Left ventricle myocardium inferior (tissue), 1 donor: ENCODE measurements at regions not wholly inside any gene's neighbourhood (a gene's known extent, or its start where the extent isn't known, plus 50 kb on each side); places are given as distances from the start of the nearest gene placed in this dataset.
"Not testable (repeated sequence)": the region's sequence is repeated elsewhere in the genome, so short reads cannot be mapped to it uniquely, and the experiment has no call there.

ENCODE experiments used
- DNase-seq: peaks from one replicate; pipeline ENCODE4 v3.0.0-alpha.2; 2020
- H3K27ac ChIP-seq: fragments of 200-600 bp; replicated peaks from 2 replicates; pipeline ENCODE4 v1.8.0; 2021
- H3K27me3 ChIP-seq: fragments of 200-600 bp; 2 replicates; pipeline ENCODE4 v1.8.0; 2021; ENCODE audit warnings: low read depth
- H3K36me3 ChIP-seq: fragments of 200-600 bp; 2 replicates; pipeline ENCODE4 v1.8.0; 2021
- H3K4me1 ChIP-seq: fragments of 200-600 bp; 2 replicates; pipeline ENCODE4 v1.8.0; 2021
- H3K4me3 ChIP-seq: fragments of 200-600 bp; 2 replicates; pipeline ENCODE4 v1.8.0; 2021; ENCODE audit warnings: mild to moderate bottlenecking, moderate library complexity
- H3K9me3 ChIP-seq: fragments of 200-600 bp; replicated peaks from 2 replicates; pipeline ENCODE4 v1.8.0; 2021
- intact Hi-C: fragments of 100-400 bp; cut with micrococcal nuclease; formaldehyde crosslinking; loops from one replicate; pipeline ENCODE4 v1.11.0; 2022
- TF ChIP-seq, protein P1 (sequence below): fragments of 200-600 bp; IDR thresholded peaks from 2 replicates; pipeline ENCODE4 v1.8.0; 2021; ENCODE audit warnings: antibody characterized with exemption, mild to moderate bottlenecking, borderline replicate concordance
- donor health status: DM: no; HTN: yes; CAD: no; lungs with severe emphysema.

DNA sequence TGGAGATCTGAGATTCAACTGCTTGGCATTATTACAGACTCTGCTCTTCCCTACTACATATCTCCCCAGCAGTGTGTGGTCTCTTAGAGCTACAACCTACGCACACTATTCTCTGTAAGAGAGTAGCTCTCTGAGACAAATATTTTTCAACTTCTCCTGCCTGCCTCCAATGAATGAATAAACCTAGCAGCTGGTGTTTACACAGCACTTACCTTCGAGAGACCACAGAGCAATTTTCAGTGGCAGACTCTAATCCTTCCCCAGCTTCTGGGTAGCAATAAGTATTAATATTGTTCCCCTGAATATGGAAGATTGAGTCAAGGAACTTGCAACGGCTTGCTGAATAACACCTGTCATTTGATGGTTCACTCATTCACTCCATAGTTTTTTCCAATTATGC, 350.9 kb upstream of the SPAG17 start:
- DNase-seq = no peak
- H3K4me1 ChIP-seq = no peaks in the 10 kb centered on the region
- H3K36me3 ChIP-seq = no peaks in the 10 kb centered on the region
- no peak overlapping the region for H3K4me3 ChIP-seq
- TF ChIP-seq, protein P1, sequence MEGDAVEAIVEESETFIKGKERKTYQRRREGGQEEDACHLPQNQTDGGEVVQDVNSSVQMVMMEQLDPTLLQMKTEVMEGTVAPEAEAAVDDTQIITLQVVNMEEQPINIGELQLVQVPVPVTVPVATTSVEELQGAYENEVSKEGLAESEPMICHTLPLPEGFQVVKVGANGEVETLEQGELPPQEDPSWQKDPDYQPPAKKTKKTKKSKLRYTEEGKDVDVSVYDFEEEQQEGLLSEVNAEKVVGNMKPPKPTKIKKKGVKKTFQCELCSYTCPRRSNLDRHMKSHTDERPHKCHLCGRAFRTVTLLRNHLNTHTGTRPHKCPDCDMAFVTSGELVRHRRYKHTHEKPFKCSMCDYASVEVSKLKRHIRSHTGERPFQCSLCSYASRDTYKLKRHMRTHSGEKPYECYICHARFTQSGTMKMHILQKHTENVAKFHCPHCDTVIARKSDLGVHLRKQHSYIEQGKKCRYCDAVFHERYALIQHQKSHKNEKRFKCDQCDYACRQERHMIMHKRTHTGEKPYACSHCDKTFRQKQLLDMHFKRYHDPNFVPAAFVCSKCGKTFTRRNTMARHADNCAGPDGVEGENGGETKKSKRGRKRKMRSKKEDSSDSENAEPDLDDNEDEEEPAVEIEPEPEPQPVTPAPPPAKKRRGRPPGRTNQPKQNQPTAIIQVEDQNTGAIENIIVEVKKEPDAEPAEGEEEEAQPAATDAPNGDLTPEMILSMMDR = no peak
- intact Hi-C loops = no loop called here
- H3K9me3 ChIP-seq = no peaks in the 10 kb centered on the region
- no peak overlapping the region for H3K27ac ChIP-seq
- H3K27me3 ChIP-seq = no peaks in the 10 kb centered on the region

DNA sequence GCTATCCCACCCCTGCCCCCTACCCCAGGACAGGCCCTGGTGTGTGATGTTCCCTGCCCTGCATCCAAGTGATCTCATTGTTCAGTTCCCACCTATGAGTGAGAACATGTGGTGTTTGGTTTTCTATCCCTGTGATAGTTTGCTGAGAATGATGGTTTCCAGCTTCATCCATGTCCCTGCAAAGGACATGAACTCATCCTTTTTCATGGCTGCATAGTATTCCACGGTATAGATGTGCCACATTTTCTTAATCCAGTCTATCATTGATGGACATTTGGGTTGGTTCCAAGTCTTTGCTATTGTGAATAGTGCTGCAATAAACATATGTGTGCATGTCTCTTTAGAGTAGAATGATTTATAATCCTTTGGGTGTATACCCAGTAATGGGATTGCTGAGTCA, 326.9 kb upstream of the SPAG17 start:
- H3K4me1 ChIP-seq, DNase-seq, intact Hi-C loops, H3K36me3 ChIP-seq, H3K27ac ChIP-seq, H3K4me3 ChIP-seq, H3K27me3 ChIP-seq: not testable (repeated sequence)
- H3K9me3 ChIP-seq = peaks cover 32% of the 10 kb centered on the region

DNA sequence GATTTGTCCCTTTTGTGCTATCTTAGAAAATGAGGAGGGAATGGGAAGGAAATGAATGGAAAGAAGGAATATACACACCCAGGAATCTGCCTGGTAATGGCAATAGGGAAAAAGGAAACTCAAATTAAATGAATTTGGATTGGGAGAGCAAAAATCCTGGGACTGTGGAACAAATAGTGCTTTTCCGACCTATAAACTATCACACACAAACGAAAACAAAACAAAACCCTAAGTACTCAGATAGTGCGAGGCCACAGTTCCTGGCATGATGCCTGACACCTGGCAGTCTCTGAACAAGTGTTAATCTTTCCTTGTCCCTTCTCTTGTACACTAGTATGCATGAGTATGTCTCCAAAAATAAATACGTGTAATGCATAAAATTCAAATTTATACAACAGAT, 319.8 kb upstream of the SPAG17 start:
- H3K36me3 ChIP-seq = no peaks in the 10 kb centered on the region
- H3K27ac ChIP-seq = peak overlapping the region; percentile 34
- intact Hi-C loops = no loop called here
- TF ChIP-seq, protein P1 = no peak
- H3K4me3 ChIP-seq = no peak overlapping the region
- DNase-seq = peak; percentile 46
- H3K9me3 ChIP-seq = no peaks in the 10 kb centered on the region
- peaks cover 9% of the 10 kb centered on the region for H3K4me1 ChIP-seq
- no peaks in the 10 kb centered on the region for H3K27me3 ChIP-seq

DNA sequence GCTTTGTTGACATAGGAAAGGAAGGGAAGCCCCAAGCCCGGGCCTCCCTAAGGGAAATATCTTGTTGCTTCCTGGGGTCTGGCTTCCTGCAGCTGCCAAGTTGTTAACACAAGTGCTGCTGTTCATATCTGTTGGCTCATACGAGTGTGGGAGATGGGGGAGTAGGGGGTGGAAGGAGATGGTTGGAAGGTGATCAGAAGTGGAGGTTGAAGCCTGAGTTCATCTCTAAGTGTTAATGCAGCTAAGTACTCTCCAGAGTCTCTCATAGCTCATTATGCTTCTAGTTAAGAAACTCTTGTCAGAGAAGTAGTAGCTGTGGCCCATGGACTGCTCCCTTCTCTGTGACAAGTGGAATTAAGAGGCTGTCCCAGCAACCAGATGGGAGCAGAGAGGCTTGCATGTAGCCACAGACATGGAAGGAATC, 319.2 kb upstream of the SPAG17 start:
- Histone ChIP-seq H3K27ac (peak overlapping the region; percentile 34), H3K4me3 (no peak overlapping the region), H3K4me1 (peaks cover 9% of the 10 kb centered on the region), H3K27me3 (no peaks in the 10 kb centered on the region), H3K36me3 (no peaks in the 10 kb centered on the region), H3K9me3 (no peaks in the 10 kb centered on the region)
- DNase-seq = no peak
- TF ChIP-seq, protein P1 = no peak
- intact Hi-C loops = no loop called here

DNA sequence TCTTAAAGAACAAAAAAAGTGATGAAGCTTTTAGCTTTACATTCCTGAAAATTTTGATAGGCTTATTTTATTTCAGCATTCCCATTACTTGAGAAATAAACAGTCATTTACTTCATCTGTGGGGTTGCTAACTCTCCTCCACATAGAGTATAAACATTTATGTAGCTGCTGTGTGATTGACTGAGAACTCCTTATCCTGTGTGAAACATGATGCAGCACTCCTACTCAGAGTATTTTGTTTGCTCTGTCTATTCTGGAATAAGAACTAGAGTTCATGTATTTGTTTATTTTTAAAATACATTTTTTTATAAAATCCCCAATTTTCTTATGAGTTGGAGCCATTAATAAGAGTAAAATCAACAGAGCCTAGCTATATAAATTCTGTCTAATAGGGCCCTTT, 318.7 kb upstream of the SPAG17 start:
- intact Hi-C loops = no loop called here
- Histone ChIP-seq H3K4me1 (peaks cover 9% of the 10 kb centered on the region), H3K4me3 (no peak overlapping the region), H3K27ac (no peak overlapping the region), H3K27me3 (no peaks in the 10 kb centered on the region), H3K9me3 (no peaks in the 10 kb centered on the region), H3K36me3 (no peaks in the 10 kb centered on the region)
- no peak for DNase-seq
- TF ChIP-seq, protein P1 = no peak

DNA sequence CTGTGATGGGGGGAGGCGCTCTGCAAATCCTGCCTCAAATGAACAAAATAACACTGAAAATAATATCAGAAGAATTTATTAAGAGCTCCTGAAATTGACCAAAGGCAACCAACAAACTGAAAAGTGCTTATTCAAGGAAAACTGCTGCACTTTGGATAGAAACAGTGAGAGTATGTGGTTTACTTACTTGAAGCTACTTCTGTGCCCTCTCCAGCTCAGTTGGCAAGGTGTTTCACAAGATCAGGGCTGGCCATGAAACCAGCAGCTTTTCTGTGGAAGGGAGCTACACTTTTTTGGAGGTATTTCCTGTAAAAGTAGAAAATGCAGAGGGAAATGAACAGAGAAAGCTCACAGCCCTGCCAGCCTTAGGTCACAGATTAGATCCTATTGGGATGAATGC, 310.0 kb upstream of the SPAG17 start:
- Histone ChIP-seq H3K9me3 (no peaks in the 10 kb centered on the region), H3K4me3 (no peak overlapping the region), H3K4me1 (no peaks in the 10 kb centered on the region), H3K27ac (no peak overlapping the region), H3K27me3 (no peaks in the 10 kb centered on the region), H3K36me3 (no peaks in the 10 kb centered on the region)
- no peak for DNase-seq
- TF ChIP-seq, protein P1 = no peak
- intact Hi-C loops = no loop called here
